B cell (primary cell): ENCODE measurements at regions not wholly inside any gene's neighbourhood (a gene's known extent, or its start where the extent isn't known, plus 50 kb on each side); places are given as distances from the start of the nearest gene placed in this dataset.

Source experiments
- ATAC-seq: fragments of 200-7000 bp; cut with Tn5 transposase; one replicate; pipeline ENCODE4 v1.10.0; 2021; ENCODE audit warnings: low read depth, mild to moderate bottlenecking, moderate number of reproducible peaks, moderate library complexity
- CTCF ChIA-PET: fragments of 350-600 bp; sonication (Branson Sonifier 250); formaldehyde crosslinking; loops from one replicate; lab custom pipeline; 2021; ENCODE audit warnings: antibody characterized with exemption, inconsistent platforms; lab: Charles Lee
- POLR2A ChIA-PET: fragments of 350-600 bp; sonication (Branson Sonifier 250); formaldehyde crosslinking; loops from one replicate; lab custom pipeline; 2021; ENCODE audit warnings: antibody characterized with exemption; lab: Charles Lee
- DNase-seq: peaks from one replicate; pipeline ENCODE4 v3.0.0; 2013
- H2AFZ ChIP-seq: 2 replicates; pipeline ENCODE4 v1.6.1; 2012; ENCODE audit warnings: mild to moderate bottlenecking, low read depth, low read length; ENCODE audit not compliant: insufficient read depth, poor library complexity, severe bottlenecking
- H3K27ac ChIP-seq, 2 donors: 1 replicate in 1 of 2; 2 replicates in 1 of 2; pipeline ENCODE4 v1.5.1; 2012 to 2013; ENCODE audit warnings: low read length in 2 of 2, mild to moderate bottlenecking in 2 of 2, moderate library complexity in 1 of 2
- H3K27me3 ChIP-seq, 4 experiments: fragments of 200-600 bp in 1 of 4; sonication (generic) in 1 of 4; replicated peaks in 1 of 4; 1 replicate in 2 of 4; 2 replicates in 2 of 4; pipeline versions ENCODE4 v1.6.1 to v1.7.0; 2013 to 2016; ENCODE audit warnings: low read length in 3 of 4, mild to moderate bottlenecking in 2 of 4, mixed read lengths in 1 of 4, moderate library complexity in 1 of 4; ENCODE audit not compliant: insufficient read depth in 4 of 4, control insufficient read depth in 3 of 4; ENCODE audit errors: control extremely low read depth in 1 of 4
- H3K36me3 ChIP-seq, 2 experiments: replicated peaks in 1 of 2; 1 replicate in 1 of 2; 2 replicates in 1 of 2; pipeline versions ENCODE4 v1.6.1 to v1.7.1; 2013; ENCODE audit warnings: low read length in 1 of 2; ENCODE audit not compliant: insufficient read depth in 2 of 2, control insufficient read depth in 1 of 2; ENCODE audit errors: control extremely low read depth in 1 of 2, extremely low read depth in 1 of 2
- H3K4me1 ChIP-seq, 2 donors: fragments of 200-600 bp in 1 of 2; sonication (generic) in 1 of 2; 1 replicate in 1 of 2; 2 replicates in 1 of 2; pipeline versions ENCODE4 v1.5.1 to v1.6.1; 2013 to 2017; ENCODE audit warnings: low read length in 2 of 2; ENCODE audit not compliant: control insufficient read depth in 2 of 2, insufficient read depth in 2 of 2
- H3K4me2 ChIP-seq: replicated peaks from 2 replicates; pipeline ENCODE3; 2012; ENCODE audit warnings: mild to moderate bottlenecking, low read depth, low read length; ENCODE audit not compliant: poor library complexity, severe bottlenecking
- H3K4me3 ChIP-seq, 5 experiments: fragments of 200-600 bp in 1 of 5; sonication (generic) in 1 of 5; 1 replicate in 3 of 5; 2 replicates in 2 of 5; pipeline versions ENCODE4 v1.5.1 to v1.7.0; 2011 to 2016; ENCODE audit warnings: low read length in 4 of 5, mild to moderate bottlenecking in 4 of 5, low read depth in 2 of 5, control low read depth in 1 of 5, moderate library complexity in 1 of 5; ENCODE audit not compliant: insufficient read depth in 1 of 5; ENCODE audit errors: control extremely low read depth in 1 of 5, extremely low read depth in 1 of 5
- H3K79me2 ChIP-seq: fragments of 200-600 bp; sonication (generic); one replicate; pipeline ENCODE4 v1.6.0; 2016; ENCODE audit warnings: low read length; ENCODE audit not compliant: control insufficient read depth, insufficient read depth
- H3K9ac ChIP-seq: fragments of 200-600 bp; sonication (generic); 2 replicates; pipeline ENCODE4 v1.6.1; 2017; ENCODE audit warnings: mild to moderate bottlenecking, low read length, moderate library complexity
- H3K9me3 ChIP-seq, 3 donors: one replicate each; pipeline versions ENCODE4 v1.6.1 to v1.7.1; 2013; ENCODE audit warnings: low read length in 2 of 3; ENCODE audit not compliant: control insufficient read depth in 2 of 3, insufficient read depth in 1 of 3; ENCODE audit errors: control extremely low read depth in 1 of 3
- H4K20me1 ChIP-seq: 2 replicates; pipeline ENCODE4 v1.6.0; 2012; ENCODE audit warnings: mild to moderate bottlenecking, low read length; ENCODE audit not compliant: insufficient read depth, control insufficient read depth, poor library complexity, severe bottlenecking
- H3K27ac Mint-ChIP-seq: one replicate; pipeline ENCODE4 v1.8.0; 2021; ENCODE audit warnings: mixed read lengths
- H3K27me3 Mint-ChIP-seq: one replicate; pipeline ENCODE4 v1.8.0; 2021; ENCODE audit warnings: mixed read lengths
- H3K4me1 Mint-ChIP-seq: one replicate; pipeline ENCODE4 v1.8.0; 2021; ENCODE audit warnings: mixed read lengths
- H3K4me3 Mint-ChIP-seq: one replicate; pipeline ENCODE4 v1.8.0; 2021; ENCODE audit warnings: mixed read lengths
- H3K9me3 Mint-ChIP-seq: one replicate; pipeline ENCODE4 v1.8.0; 2022; ENCODE audit warnings: mixed read lengths; ENCODE audit not compliant: insufficient read depth
- CTCF ChIP-seq: fragments of 200-600 bp; IDR thresholded peaks from one replicate; pipeline ENCODE4 v1.8.0; 2022; ENCODE audit warnings: antibody characterized with exemption, mild to moderate bottlenecking
- EZH2 ChIP-seq: IDR thresholded peaks from 2 replicates; pipeline ENCODE4 v1.6.1; 2012; ENCODE audit warnings: borderline replicate concordance, low read depth, mild to moderate bottlenecking, moderate library complexity, low read length; ENCODE audit not compliant: insufficient read depth, poor library complexity, severe bottlenecking
- WGBS: methylation state at CpG from one replicate; pipeline ENCODE4 v1.1.5; 2013; ENCODE audit warnings: missing lambda C conversion rate; ENCODE audit not compliant: insufficient coverage; 5-methylcytosine and 5-hydroxymethylcytosine counted together
- intact Hi-C: fragments of 100-400 bp; cut with micrococcal nuclease; formaldehyde crosslinking; loops from one replicate; pipeline ENCODE4 v1.10.0; 2022

- Histone ChIP-seq H2AFZ (no peak overlapping the region), H3K4me3 (no peak overlapping the region), H3K27me3 (no peaks in the 10 kb centered on the region), H4K20me1 (no peaks in the 10 kb centered on the region), H3K9me3 (peaks cover 0 to 4% (median 0%) of the 10 kb centered on the region in 3 donors), H3K79me2 (no peaks in the 10 kb centered on the region), H3K4me2 (no peak overlapping the region), H3K9ac (no peak overlapping the region), H3K27ac (no peak overlapping the region), H3K36me3 (no peaks in the 10 kb centered on the region), H3K4me1 (no peaks in the 10 kb centered on the region)
- no peaks in the 10 kb centered on the region for H3K4me1 Mint-ChIP-seq
- ChIA-PET CTCF (no interaction called here), POLR2A (no interaction called here)
- ATAC-seq = no peak
- intact Hi-C loops = no loop called here
- no peak overlapping the region for H3K27ac Mint-ChIP-seq
- no peak for DNase-seq
- no peaks in the 10 kb centered on the region for H3K27me3 Mint-ChIP-seq
- H3K4me3 Mint-ChIP-seq = no peak overlapping the region
- TF ChIP-seq CTCF = no peak
- TF ChIP-seq EZH2 = no peak
- H3K9me3 Mint-ChIP-seq = peaks cover 2% of the 10 kb centered on the region
- 87% methylated on average over 10 of the region's 11 CpGs for WGBS
These were observed 252.0 kb downstream of the NR2F2 start for GRCh38 chr15:96582473-96582872.

- Histone ChIP-seq H3K79me2 (no peaks in the 10 kb centered on the region), H3K27me3 (no peaks in the 10 kb centered on the region), H3K36me3 (no peaks in the 10 kb centered on the region), H3K4me3 (no peak overlapping the region), H3K9ac (no peak overlapping the region), H4K20me1 (no peaks in the 10 kb centered on the region), H3K27ac (no peak overlapping the region), H2AFZ (no peak overlapping the region), H3K9me3 (peaks cover 0 to 6% (median 0%) of the 10 kb centered on the region in 3 donors), H3K4me1 (no peaks in the 10 kb centered on the region), H3K4me2 (no peak overlapping the region)
- intact Hi-C loops = no loop called here
- POLR2A ChIA-PET = no interaction called here
- H3K27me3 Mint-ChIP-seq = no peaks in the 10 kb centered on the region
- no peak overlapping the region for H3K27ac Mint-ChIP-seq
- H3K4me1 Mint-ChIP-seq = no peaks in the 10 kb centered on the region
- peaks cover 2% of the 10 kb centered on the region for H3K9me3 Mint-ChIP-seq
- no peak overlapping the region for H3K4me3 Mint-ChIP-seq
- ATAC-seq = no peak
- TF ChIP-seq CTCF = no peak
- TF ChIP-seq EZH2 = no peak
- 92% methylated on average over 2 of the region's 2 CpGs for WGBS
- DNase-seq = no peak
- CTCF ChIA-PET = no interaction called here
These were observed 253.2 kb downstream of the NR2F2 start for GRCh38 chr15:96583671-96584070.
